Esophagus (tissue), 2 donors: ENCODE measurements at regions not wholly inside any gene's neighbourhood (a gene's known extent, or its start where the extent isn't known, plus 50 kb on each side); places are given as distances from the start of the nearest gene placed in this dataset.
"Not testable (repeated sequence)": the region's sequence is repeated elsewhere in the genome, so short reads cannot be mapped to it uniquely, and the experiment has no call there.

Experiments used
- H3K27ac ChIP-seq, 2 donors: one replicate each; pipeline ENCODE4 v1.5.1; 2013; ENCODE audit warnings: low read depth in 2 of 2, mild to moderate bottlenecking in 2 of 2, inconsistent platforms in 1 of 2, low read length in 1 of 2, moderate library complexity in 1 of 2
- H3K27me3 ChIP-seq, 2 donors: one replicate each; pipeline ENCODE4 v1.6.1; 2013; ENCODE audit warnings: low read length in 2 of 2, control low read depth in 1 of 2, mild to moderate bottlenecking in 1 of 2; ENCODE audit not compliant: insufficient read depth in 2 of 2, control insufficient read depth in 1 of 2
- H3K36me3 ChIP-seq, 2 donors: one replicate each; pipeline ENCODE4 v1.6.1; 2013; ENCODE audit warnings: low read length in 1 of 2; ENCODE audit not compliant: control insufficient read depth in 2 of 2, insufficient read depth in 2 of 2
- H3K4me1 ChIP-seq, 2 donors: one replicate each; pipeline ENCODE4 v1.6.1; 2013; ENCODE audit warnings: low read length in 1 of 2; ENCODE audit not compliant: control insufficient read depth in 2 of 2, insufficient read depth in 2 of 2
- H3K4me3 ChIP-seq, 2 donors: one replicate each; pipeline ENCODE4 v1.5.1; 2013; ENCODE audit warnings: low read length in 2 of 2, mild to moderate bottlenecking in 2 of 2, low read depth in 1 of 2, moderate library complexity in 1 of 2
- H3K9me3 ChIP-seq, 2 donors: one replicate each; pipeline ENCODE4 v1.6.1; 2013; ENCODE audit warnings: mild to moderate bottlenecking in 2 of 2, low read depth in 1 of 2, low read length in 1 of 2, moderate library complexity in 1 of 2; ENCODE audit not compliant: control insufficient read depth in 2 of 2, insufficient read depth in 1 of 2
- WGBS, 2 donors: extraction: QIAGEN DNeasy Blood & Tissue Kit; methylation state at CpG; one replicate each; pipeline ENCODE4 v1.1.7; 2013; 5-methylcytosine and 5-hydroxymethylcytosine counted together
- donor health status: healthy with polysubstance abuse.
- donor health status: Bipolar disorder and iron deficiency.

DNA sequence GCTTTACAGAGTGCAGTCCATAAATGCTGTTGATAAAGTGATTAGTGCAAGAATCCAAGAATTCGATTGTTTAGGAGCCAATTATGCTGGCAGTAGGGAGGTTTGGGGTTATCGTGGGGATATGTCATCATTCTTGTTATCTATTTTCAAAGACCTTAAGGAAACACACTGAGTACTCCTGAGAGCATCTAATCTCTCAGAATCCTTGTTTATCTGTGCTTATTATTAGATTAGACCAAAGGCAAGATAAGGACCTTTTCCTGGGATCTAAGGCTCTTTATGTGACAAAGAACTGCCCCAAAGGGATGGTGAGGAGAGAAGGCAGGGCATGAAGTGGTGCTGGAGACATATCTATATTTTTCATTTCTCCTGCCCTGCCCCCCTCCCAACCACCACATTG lies 139.1 kb downstream of the TSEN15 start:
- no peaks in the 10 kb centered on the region for H3K4me1 ChIP-seq
- no peaks in the 10 kb centered on the region for H3K27me3 ChIP-seq
- WGBS, 2 donors: 52 to 58% methylated on average over 2 of the region's 2 CpGs
- H3K36me3 ChIP-seq: no peaks in the 10 kb centered on the region
- no peak overlapping the region for H3K4me3 ChIP-seq
- H3K27ac ChIP-seq: no peak overlapping the region
- no peaks in the 10 kb centered on the region for H3K9me3 ChIP-seq

DNA sequence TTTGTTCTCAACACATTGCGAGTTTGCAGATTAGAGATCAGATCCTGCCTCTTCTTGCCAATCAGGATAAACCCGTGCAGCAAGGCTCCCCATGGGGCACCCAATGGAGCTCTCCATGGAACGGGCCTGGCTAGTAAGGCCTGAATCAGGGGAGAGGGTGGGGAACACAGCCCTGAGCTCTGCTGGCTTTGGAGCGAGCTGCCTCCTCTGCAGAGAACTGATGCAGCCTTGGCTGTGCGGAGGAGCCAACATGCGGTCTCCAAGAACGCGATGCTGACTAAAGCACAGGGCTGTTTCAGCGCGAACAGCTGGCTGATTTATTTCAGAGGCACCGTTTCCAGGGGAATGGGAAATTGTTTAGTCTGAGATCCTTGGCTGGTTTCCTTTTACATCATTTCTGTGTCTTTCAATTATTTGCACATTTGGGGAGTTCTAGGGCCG lies 139.7 kb downstream of the TSEN15 start:
- Histone ChIP-seq H3K36me3 (no peaks in the 10 kb centered on the region), H3K27ac (no peak overlapping the region), H3K9me3 (no peaks in the 10 kb centered on the region), H3K4me3 (no peak overlapping the region), H3K4me1 (no peaks in the 10 kb centered on the region), H3K27me3 (no peaks in the 10 kb centered on the region)
- WGBS, 2 donors: 45 to 46% methylated on average over 12 of the region's 12 CpGs

DNA sequence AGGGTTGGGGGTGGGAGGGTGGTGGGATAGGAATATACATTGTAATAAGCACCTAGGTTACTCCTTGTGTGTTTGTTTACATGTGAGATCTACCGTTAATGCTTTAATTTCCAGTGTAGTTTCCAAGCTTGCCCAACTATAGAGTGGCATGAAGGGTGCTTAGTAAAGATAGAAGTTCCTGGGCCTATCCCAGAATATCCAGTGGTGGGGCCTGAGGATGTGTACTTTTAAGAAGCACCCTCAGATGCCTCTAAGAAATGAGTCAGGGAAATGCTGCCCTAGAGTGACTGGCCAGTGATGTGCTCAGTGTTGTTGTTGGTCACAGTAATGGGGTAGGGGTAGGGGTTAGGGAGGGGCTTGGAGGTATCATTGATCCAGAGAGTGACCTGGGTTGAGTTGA lies 141.3 kb downstream of the TSEN15 start:
- H3K4me1 ChIP-seq: no peaks in the 10 kb centered on the region
- WGBS, 2 donors: 85 to 97% methylated on average over 1 of the region's 1 CpG
- no peaks in the 10 kb centered on the region for H3K27me3 ChIP-seq
- no peak overlapping the region for H3K4me3 ChIP-seq
- H3K27ac ChIP-seq: no peak overlapping the region
- no peaks in the 10 kb centered on the region for H3K9me3 ChIP-seq
- H3K36me3 ChIP-seq: no peaks in the 10 kb centered on the region

DNA sequence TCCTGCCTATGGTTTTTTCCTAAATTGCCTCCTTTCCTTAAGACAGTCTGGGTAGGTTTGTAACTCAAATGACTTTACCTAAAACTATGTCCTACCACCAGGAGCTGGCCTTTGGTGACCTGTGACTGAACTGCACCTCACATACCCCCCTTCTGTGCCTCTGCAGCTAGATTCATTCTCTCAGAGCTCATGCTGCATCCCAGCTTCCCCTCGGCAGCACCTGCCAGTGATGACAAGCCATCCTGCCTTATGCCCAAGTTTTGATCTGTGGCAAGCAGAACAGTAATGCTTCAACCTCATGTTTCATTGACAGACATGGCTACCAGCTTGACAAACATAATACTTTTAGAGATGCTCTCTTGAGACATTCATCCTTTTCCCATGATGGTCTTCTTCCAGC lies 141.9 kb downstream of the TSEN15 start:
- Histone ChIP-seq H3K27ac (no peak overlapping the region), H3K4me1 (no peaks in the 10 kb centered on the region), H3K36me3 (no peaks in the 10 kb centered on the region), H3K4me3 (no peak overlapping the region), H3K9me3 (no peaks in the 10 kb centered on the region), H3K27me3 (no peaks in the 10 kb centered on the region)
- WGBS, 2 donors: 83 to 93% methylated on average over 1 of the region's 1 CpG

DNA sequence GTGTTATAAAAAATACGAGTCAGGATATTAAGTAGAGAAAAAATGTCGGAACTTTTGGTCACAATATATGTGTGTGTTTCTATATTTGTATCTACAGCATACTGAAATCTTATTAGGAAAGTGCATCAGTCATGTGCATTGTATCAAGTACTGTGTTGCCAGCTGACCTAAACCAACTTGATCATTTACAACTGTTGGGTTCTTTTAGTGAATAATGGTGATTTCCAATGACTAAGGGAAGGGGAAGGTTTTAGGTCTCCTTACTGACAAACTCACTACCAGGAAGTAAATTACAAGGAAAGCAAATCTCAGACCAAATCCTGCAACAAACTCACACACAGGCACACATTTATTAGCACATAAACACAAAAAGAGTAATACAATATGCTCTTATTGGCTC lies 142.7 kb downstream of the TSEN15 start:
- no peaks in the 10 kb centered on the region for H3K27me3 ChIP-seq
- no peaks in the 10 kb centered on the region for H3K36me3 ChIP-seq
- H3K4me3 ChIP-seq: no peak overlapping the region
- no peaks in the 10 kb centered on the region for H3K9me3 ChIP-seq
- H3K27ac ChIP-seq: no peak overlapping the region
- WGBS, 2 donors: 88 to 89% methylated on average over 2 of the region's 2 CpGs
- H3K4me1 ChIP-seq: no peaks in the 10 kb centered on the region

DNA sequence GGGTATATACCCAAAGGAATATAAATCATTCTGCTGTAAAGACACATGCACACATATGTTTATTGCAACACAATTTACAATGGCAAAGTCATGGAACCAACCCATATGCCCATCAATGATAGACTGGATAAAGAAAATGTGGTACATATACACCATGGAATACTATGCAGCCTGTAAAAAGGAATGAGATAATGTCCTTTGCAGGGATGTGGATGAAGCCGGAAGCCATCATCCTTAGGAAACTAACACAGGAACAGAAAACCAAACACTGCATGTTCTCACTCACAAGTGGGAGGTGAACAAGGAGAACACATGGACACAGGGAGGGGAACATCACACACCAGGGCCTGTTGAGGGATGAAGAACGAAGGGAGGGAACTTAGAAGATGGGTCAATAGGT lies 144.2 kb downstream of the TSEN15 start:
- not testable (repeated sequence) for H3K27me3 ChIP-seq, H3K9me3 ChIP-seq, H3K4me3 ChIP-seq, H3K27ac ChIP-seq, H3K4me1 ChIP-seq, H3K36me3 ChIP-seq
- WGBS, 2 donors: 81 to 91% methylated on average over 2 of the region's 2 CpGs

DNA sequence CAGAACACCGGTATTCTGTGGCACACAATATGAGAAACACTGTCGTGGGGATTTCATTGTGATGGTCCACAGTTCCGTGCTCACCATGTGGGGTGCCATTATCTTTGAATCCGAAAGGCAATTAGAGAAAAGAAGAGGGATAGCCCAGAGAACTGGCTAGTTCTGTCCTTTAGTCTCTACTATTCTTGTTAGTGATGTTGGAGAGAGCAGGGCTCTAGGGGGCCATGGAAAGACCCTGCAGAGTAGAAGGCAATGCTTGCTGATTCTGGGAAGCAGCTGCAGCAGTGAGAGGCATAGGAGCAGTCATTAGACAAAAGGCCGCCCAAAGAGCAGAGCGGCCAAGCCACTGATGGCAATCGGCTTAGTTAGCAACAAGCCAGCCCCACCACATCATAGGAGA lies 146.3 kb downstream of the TSEN15 start:
- Histone ChIP-seq H3K36me3 (no peaks in the 10 kb centered on the region), H3K4me1 (no peaks in the 10 kb centered on the region), H3K4me3 (no peak overlapping the region), H3K27me3 (no peaks in the 10 kb centered on the region), H3K9me3 (no peaks in the 10 kb centered on the region), H3K27ac (no peak overlapping the region)
- WGBS, 2 donors: 87 to 93% methylated on average over 7 of the region's 7 CpGs

DNA sequence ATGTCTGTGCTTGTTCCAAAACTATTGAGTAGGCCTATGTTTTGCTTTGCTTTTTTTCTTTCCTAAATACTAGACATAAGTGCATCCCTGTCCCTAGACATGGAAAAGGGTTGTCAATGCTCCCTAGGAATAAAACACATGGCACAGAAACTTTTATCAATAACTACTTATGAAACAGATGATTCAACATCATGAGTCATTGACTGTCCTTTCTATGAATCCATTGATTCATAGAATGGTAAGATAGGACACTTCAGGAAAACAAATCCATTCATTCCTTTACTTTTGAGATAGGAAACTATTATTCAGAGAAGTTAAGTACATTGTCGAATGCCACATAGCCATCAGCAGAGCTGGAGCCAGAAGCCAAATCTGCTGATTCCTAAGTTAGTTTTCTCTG lies 147.5 kb downstream of the TSEN15 start:
- no peak overlapping the region for H3K27ac ChIP-seq
- H3K4me3 ChIP-seq: no peak overlapping the region
- no peaks in the 10 kb centered on the region for H3K36me3 ChIP-seq
- H3K27me3 ChIP-seq: no peaks in the 10 kb centered on the region
- WGBS, 2 donors: 85 to 91% methylated on average over 1 of the region's 1 CpG
- no peaks in the 10 kb centered on the region for H3K9me3 ChIP-seq
- no peaks in the 10 kb centered on the region for H3K4me1 ChIP-seq

DNA sequence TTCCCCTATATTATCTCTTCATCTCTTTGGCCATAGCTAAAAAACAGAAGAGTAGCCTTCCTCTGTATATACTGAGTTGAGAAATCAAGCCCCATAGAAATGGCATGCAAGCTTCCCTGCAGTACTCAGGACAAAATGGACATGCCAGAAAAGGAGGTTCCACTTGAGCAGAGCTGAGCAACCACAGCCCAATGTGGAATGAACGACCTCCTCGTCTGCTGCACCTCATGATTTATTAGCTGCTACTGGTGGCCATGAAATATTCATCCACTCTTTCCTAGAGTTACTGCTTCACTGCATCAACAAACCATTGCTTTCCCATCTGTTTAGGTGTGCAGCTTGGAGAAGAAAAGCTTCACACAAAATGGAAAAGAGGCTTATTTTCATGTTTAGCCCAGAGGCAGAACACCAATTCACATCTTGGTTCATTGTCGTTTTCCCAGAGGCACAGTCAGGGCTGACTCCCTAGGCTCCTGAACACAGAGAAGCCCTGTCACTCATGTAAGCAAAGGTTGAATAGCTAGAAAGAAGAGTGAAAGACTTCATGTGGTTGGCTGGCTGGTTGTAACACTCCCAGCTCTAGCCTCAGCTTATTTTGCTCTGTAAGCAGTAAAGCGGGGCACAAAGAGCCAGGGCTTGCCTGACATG lies 148.0 kb downstream of the TSEN15 start:
- Histone ChIP-seq H3K27me3 (no peaks in the 10 kb centered on the region), H3K9me3 (no peaks in the 10 kb centered on the region), H3K4me3 (no peak overlapping the region), H3K27ac (no peak overlapping the region), H3K36me3 (no peaks in the 10 kb centered on the region), H3K4me1 (no peaks in the 10 kb centered on the region)
- WGBS, 2 donors: 62 to 68% methylated on average over 4 of the region's 4 CpGs

DNA sequence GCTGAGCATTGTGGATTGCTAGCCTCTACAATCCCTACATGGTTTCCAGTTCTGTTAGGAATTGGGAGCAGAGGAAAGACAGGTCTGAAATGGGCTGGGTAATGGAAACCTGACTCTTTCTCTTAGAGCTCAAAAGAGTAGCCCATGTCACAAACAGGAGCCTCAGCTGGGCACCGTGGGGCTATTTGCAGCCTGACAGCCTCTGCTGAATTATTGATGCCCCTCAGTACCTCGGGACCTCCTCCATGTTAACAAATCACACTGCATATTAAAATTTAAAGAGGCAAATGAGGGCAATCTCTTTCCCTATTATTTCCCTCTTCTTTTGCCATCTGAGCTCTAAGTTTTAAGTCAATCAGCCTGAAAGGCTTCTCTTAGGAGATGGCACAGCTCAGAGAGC lies 157.1 kb downstream of the TSEN15 start:
- H3K9me3 ChIP-seq: no peaks in the 10 kb centered on the region
- WGBS, 2 donors: 72 to 78% methylated on average over 2 of the region's 2 CpGs
- H3K36me3 ChIP-seq: no peaks in the 10 kb centered on the region
- H3K27me3 ChIP-seq: no peaks in the 10 kb centered on the region
- no peak overlapping the region for H3K27ac ChIP-seq
- H3K4me3 ChIP-seq: no peak overlapping the region
- H3K4me1 ChIP-seq: no peaks in the 10 kb centered on the region
